ENCODE measurements at regions not wholly inside any gene's neighbourhood (a gene's known extent, or its start where the extent isn't known, plus 50 kb on each side); places are given as distances from the start of the nearest gene placed in this dataset.

DNA sequence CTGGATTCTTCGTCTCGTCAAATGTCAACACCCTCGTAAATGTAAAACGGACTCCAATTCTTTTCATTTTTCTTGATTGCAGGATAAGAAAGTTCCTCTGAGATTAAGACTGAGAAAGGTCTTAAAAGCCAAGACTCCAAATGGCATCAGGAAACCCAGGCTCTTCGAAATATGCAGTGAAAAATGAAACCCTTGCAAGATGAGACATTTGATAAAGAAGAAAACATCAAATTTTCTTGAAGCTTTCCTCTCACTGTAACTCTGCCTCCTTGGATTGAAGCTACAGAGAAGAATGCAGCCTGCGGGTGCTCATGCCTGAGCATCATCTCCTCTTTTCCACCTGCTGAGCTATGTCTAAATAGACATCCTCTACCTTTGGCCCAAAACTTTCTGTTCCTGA is 342.4 kb upstream of the THBS1 start:
- Histone ChIP-seq H3K36me3 (ENCODE audit: insufficient read depth) (no peaks in the 10 kb centered on the region), H3K4me1 (ENCODE audit: insufficient read depth) (no peaks in the 10 kb centered on the region), H3K4me3 (ENCODE audit: low read depth, low read length) (no peak overlapping the region), H3K27ac (ENCODE audit: low read depth) (no peak overlapping the region)
- WGBS, result 87% methylated on average over 6 of the region's 6 CpGs
- DNase-seq (ENCODE audit: extremely low spot score), result no peak

DNA sequence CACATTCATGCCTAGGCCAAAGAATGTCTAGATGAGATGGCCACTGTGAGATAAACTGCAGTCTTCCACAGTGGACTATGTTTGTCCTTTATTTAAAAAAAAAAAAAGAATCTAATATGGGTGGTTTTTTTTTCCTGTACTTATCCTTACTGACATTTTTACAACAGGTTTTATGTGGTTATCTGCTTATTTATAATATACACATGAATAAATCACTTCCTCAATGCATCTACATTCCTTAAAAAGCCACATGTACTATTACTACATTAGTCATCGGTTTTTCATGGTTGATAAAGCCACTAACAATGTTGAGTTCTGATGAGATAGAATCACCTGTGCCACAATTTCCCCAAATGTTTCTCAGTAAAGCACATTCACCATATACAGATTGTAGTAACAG is 341.3 kb upstream of the THBS1 start:
- no peak overlapping the region for H3K27ac ChIP-seq (ENCODE audit: low read depth)
- H3K4me1 ChIP-seq (ENCODE audit: insufficient read depth), result no peaks in the 10 kb centered on the region
- no peaks in the 10 kb centered on the region for H3K36me3 ChIP-seq (ENCODE audit: insufficient read depth)
- DNase-seq (ENCODE audit: extremely low spot score), result no peak
- no peak overlapping the region for H3K4me3 ChIP-seq (ENCODE audit: low read depth, low read length)
- 31% methylated on average over 1 of the region's 1 CpG for WGBS

- no peak overlapping the region for H3K27ac ChIP-seq (ENCODE audit: low read depth)
- DNase-seq (ENCODE audit: extremely low spot score), result no peak
Measured at GRCh38 chr15:39242345-39242744, 338.5 kb upstream of the THBS1 start.

DNA sequence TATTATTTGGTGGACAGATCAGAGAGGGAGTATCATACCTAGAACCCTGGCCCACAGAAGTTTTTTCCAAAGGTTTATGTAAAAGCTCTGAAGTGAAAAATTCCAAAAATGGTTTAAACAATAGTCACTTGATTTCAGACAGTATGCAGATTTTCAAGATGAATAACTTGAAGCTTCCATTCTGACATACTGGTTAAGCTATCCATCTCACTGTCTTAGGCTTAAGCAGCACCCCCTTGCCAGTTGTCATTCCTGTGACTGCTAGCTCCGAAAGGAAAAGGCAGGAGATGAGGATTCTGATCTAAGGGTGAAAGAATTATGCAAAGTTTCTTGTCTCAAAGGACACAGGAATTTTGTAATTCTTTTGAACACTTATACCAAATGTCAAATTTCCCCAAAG is 337.5 kb upstream of the THBS1 start:
- Histone ChIP-seq H3K4me1 (ENCODE audit: insufficient read depth) (no peaks in the 10 kb centered on the region), H3K27ac (ENCODE audit: low read depth) (no peak overlapping the region), H3K4me3 (ENCODE audit: low read depth, low read length) (no peak overlapping the region), H3K36me3 (ENCODE audit: insufficient read depth) (no peaks in the 10 kb centered on the region)
- WGBS, result 95% methylated on average over 1 of the region's 1 CpG
- no peak for DNase-seq (ENCODE audit: extremely low spot score)

More at GRCh38 chr15:39242345-39242744, 338.5 kb upstream of the THBS1 start:
- Histone ChIP-seq H3K4me3 (ENCODE audit: low read depth, low read length) (no peak overlapping the region), H3K4me1 (ENCODE audit: insufficient read depth) (no peaks in the 10 kb centered on the region), H3K36me3 (ENCODE audit: insufficient read depth) (no peaks in the 10 kb centered on the region)

DNA sequence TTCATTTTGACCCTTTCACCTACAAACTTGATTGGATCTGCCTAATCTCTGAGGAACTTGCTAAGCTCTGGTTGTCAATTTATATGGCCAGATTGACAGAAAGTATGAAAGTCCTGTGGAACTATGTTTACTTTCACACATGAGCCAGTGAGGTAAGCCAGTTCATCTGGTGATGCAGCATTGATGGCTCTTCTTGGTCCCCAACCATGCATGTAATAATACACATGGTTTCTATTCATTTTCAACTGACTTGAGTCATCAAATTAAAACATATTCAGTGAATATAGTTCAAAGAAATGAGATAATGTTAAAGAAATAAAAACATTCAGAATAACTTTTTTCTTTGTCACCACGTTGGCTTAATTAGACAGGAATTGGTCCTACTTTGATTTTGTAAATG is 336.1 kb upstream of the THBS1 start:
- DNase-seq (ENCODE audit: extremely low spot score), result no peak
- H3K4me3 ChIP-seq (ENCODE audit: low read depth, low read length), result no peak overlapping the region
- no peaks in the 10 kb centered on the region for H3K36me3 ChIP-seq (ENCODE audit: insufficient read depth)
- no peaks in the 10 kb centered on the region for H3K4me1 ChIP-seq (ENCODE audit: insufficient read depth)
- H3K27ac ChIP-seq (ENCODE audit: low read depth), result no peak overlapping the region
- WGBS, result 97% methylated on average over 1 of the region's 1 CpG

- H3K27ac ChIP-seq (ENCODE audit: low read depth), result no peak overlapping the region
- no peaks in the 10 kb centered on the region for H3K36me3 ChIP-seq (ENCODE audit: insufficient read depth)
- 96% methylated on average over 1 of the region's 1 CpG for WGBS
- H3K4me1 ChIP-seq (ENCODE audit: insufficient read depth), result no peaks in the 10 kb centered on the region
- no peak for DNase-seq (ENCODE audit: extremely low spot score)
- H3K4me3 ChIP-seq (ENCODE audit: low read depth, low read length), result no peak overlapping the region
Measured at GRCh38 chr15:39246523-39246922, 334.4 kb upstream of the THBS1 start.

DNA sequence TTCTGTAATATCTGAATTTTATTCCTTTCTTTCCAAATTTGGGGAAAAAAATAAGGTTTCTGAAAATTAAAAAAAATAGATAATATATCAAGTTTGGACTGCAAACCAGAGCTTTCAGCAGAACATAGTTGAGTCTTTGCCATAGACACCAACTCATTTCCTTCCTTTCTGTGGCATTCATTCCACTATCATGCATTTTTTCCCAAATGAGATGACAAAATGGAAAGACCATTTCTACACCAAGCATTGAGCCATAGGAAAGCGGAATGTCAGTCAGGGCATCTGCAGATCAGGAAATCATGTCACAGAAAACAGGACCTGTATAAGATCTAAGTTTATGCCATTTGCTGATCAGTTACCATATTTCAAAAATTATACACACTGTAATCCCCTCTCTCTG is 333.3 kb upstream of the THBS1 start:
- H3K4me3 ChIP-seq (ENCODE audit: low read depth, low read length), result no peak overlapping the region
- H3K36me3 ChIP-seq (ENCODE audit: insufficient read depth), result no peaks in the 10 kb centered on the region
- WGBS, result 98% methylated on average over 1 of the region's 1 CpG
- no peak for DNase-seq (ENCODE audit: extremely low spot score)
- no peaks in the 10 kb centered on the region for H3K4me1 ChIP-seq (ENCODE audit: insufficient read depth)
- no peak overlapping the region for H3K27ac ChIP-seq (ENCODE audit: low read depth)

GRCh38 chr15:39248204-39248603 is 332.7 kb upstream of the THBS1 start:
- 67% methylated on average over 4 of the region's 4 CpGs for WGBS
- Histone ChIP-seq H3K36me3 (ENCODE audit: insufficient read depth) (no peaks in the 10 kb centered on the region), H3K27ac (ENCODE audit: low read depth) (no peak overlapping the region), H3K4me1 (ENCODE audit: insufficient read depth) (no peaks in the 10 kb centered on the region), H3K4me3 (ENCODE audit: low read depth, low read length) (no peak overlapping the region)
- DNase-seq (ENCODE audit: extremely low spot score), result no peak

GRCh38 chr15:39250001-39250400 is 330.9 kb upstream of the THBS1 start:
- H3K4me1 ChIP-seq (ENCODE audit: insufficient read depth), result no peaks in the 10 kb centered on the region
- H3K27ac ChIP-seq (ENCODE audit: low read depth), result no peak overlapping the region
- 76% methylated on average over 1 of the region's 1 CpG for WGBS
- H3K4me3 ChIP-seq (ENCODE audit: low read depth, low read length), result no peak overlapping the region
- H3K36me3 ChIP-seq (ENCODE audit: insufficient read depth), result no peaks in the 10 kb centered on the region
- no peak for DNase-seq (ENCODE audit: extremely low spot score)

- 87% methylated on average over 4 of the region's 4 CpGs for WGBS
- Histone ChIP-seq H3K4me1 (ENCODE audit: insufficient read depth) (no peaks in the 10 kb centered on the region), H3K27ac (ENCODE audit: low read depth) (no peak overlapping the region), H3K4me3 (ENCODE audit: low read depth, low read length) (no peak overlapping the region), H3K36me3 (ENCODE audit: insufficient read depth) (no peaks in the 10 kb centered on the region)
- no peak for DNase-seq (ENCODE audit: extremely low spot score)
Measured at GRCh38 chr15:39250460-39251186, 330.3 kb upstream of the THBS1 start.

DNA sequence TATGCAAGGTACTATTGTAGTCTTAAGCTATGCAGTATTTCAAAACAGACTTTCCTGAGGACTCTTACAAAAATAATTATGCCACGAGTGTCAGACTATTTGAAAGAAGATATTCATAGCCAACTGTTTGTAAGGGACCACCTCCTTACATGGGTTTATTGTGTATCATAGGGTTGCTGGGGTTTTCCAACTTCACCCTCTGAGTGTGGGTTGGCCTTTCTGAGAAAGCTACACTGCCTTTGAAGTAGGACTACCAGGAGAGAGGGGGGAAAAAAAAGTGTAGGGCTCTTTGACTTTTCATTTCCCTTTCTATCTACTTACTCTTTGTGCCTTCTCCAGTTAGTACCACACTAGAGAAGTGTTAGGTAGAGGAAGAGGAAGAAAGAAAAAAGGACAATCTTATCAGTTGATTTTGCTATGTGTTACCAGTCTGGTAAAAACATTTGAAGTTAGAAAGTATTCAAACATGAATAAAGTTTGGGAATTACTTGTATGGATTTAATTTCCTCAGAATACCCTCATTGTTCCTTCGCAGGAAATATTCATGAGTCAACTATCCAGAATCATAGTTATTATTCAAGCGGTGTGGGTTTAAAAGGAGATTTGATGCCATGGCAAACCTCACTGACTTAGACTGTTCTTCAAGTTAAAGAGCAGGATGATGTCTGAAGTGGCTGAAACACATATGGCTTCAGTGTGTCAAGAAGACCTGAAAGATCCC is 329.3 kb upstream of the THBS1 start:
- Histone ChIP-seq H3K27ac (ENCODE audit: low read depth) (no peak overlapping the region), H3K36me3 (ENCODE audit: insufficient read depth) (no peaks in the 10 kb centered on the region), H3K4me3 (ENCODE audit: low read depth, low read length) (no peak overlapping the region), H3K4me1 (ENCODE audit: insufficient read depth) (no peaks in the 10 kb centered on the region)
- no peak for DNase-seq (ENCODE audit: extremely low spot score)
- WGBS, result 78% methylated on average over 3 of the region's 3 CpGs

GRCh38 chr15:39252134-39252470 is 328.8 kb upstream of the THBS1 start:
- no peaks in the 10 kb centered on the region for H3K4me1 ChIP-seq (ENCODE audit: insufficient read depth)
- H3K4me3 ChIP-seq (ENCODE audit: low read depth, low read length), result no peak overlapping the region
- no peak overlapping the region for H3K27ac ChIP-seq (ENCODE audit: low read depth)
- no peak for DNase-seq (ENCODE audit: extremely low spot score)
- H3K36me3 ChIP-seq (ENCODE audit: insufficient read depth), result no peaks in the 10 kb centered on the region
- WGBS, result 89% methylated on average over 4 of the region's 4 CpGs

DNA sequence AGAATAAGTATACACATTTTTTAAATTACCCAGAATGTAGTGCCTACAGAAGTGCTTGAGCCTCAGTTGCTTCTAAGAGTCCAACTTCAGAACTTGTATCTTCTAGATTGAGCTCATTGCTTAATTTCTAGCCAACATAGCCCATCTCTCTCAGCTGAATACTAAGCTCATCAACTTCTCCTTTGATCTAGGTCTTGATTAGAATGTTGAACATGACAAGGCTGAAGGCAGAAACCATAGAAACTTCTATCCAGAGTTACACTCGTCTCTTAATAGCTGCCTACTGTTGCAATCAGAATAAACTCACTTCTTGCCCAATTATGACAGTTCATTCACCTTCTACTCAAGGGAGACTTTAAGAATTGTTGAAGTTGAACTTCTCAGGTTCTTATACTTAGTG is 327.3 kb upstream of the THBS1 start:
- Histone ChIP-seq H3K4me3 (ENCODE audit: low read depth, low read length) (no peak overlapping the region), H3K27ac (ENCODE audit: low read depth) (no peak overlapping the region), H3K36me3 (ENCODE audit: insufficient read depth) (no peaks in the 10 kb centered on the region), H3K4me1 (ENCODE audit: insufficient read depth) (no peaks in the 10 kb centered on the region)
- DNase-seq (ENCODE audit: extremely low spot score), result no peak
- 93% methylated on average over 1 of the region's 1 CpG for whole genome bisulfite sequencing

- no peak for DNase-seq (ENCODE audit: extremely low spot score)
- no peak overlapping the region for H3K27ac ChIP-seq (ENCODE audit: low read depth)
- no peaks in the 10 kb centered on the region for H3K4me1 ChIP-seq (ENCODE audit: insufficient read depth)
- no peaks in the 10 kb centered on the region for H3K36me3 ChIP-seq (ENCODE audit: insufficient read depth)
- 94% methylated on average over 4 of the region's 4 CpGs for WGBS
- no peak overlapping the region for H3K4me3 ChIP-seq (ENCODE audit: low read depth, low read length)
Measured at GRCh38 chr15:39254181-39254580, 326.7 kb upstream of the THBS1 start.

Measured in urinary bladder (tissue), 3 donors.